GM12878 (cell line): ENCODE measurements at regions not wholly inside any gene's neighbourhood (a gene's known extent, or its start where the extent isn't known, plus 50 kb on each side); places are given as distances from the start of the nearest gene placed in this dataset.

Experiments
- ATAC-seq: fragments of 200-7000 bp; cut with Tn5 transposase; 3 replicates; pipeline ENCODE4 v1.9.1; 2020; ENCODE audit warnings: mild to moderate bottlenecking, moderate library complexity
- BruUV-seq: library from RNA; stranded (reverse); fragments of 400-500 nt; replicated peaks from 2 replicates; lab custom pipeline; 2021; lab: Mats Ljungman, UMichigan
- CTCF ChIA-PET: fragments of 300-600 bp; sonication (Branson Sonifier 250); formaldehyde crosslinking; extraction: SDS; loops from one replicate; lab custom pipeline; 2021; ENCODE audit warnings: inconsistent platforms; lab: Yijun Ruan, JAX
- POLR2A ChIA-PET: fragments of 350-600 bp; formaldehyde crosslinking; extraction: SDS; loops from one replicate; lab custom pipeline; 2021; ENCODE audit warnings: inconsistent platforms; lab: Charles Lee
- RAD21 ChIA-PET: fragments of 300-600 bp; sonication (Branson Sonifier 250); formaldehyde crosslinking; loops from one replicate; lab custom pipeline; 2023; ENCODE audit warnings: antibody characterized with exemption; ENCODE audit not compliant: unreplicated experiment; lab: Charles Lee
- SMC1A ChIA-PET: fragments of 300-600 bp; sonication (Branson Sonifier 250); formaldehyde crosslinking; loops from one replicate; lab custom pipeline; 2023; ENCODE audit not compliant: unreplicated experiment, uncharacterized antibody; lab: Charles Lee
- DNase-seq: peaks from one replicate; pipeline ENCODE4 v3.0.0-alpha.2; 2011; ENCODE audit warnings: low read depth, low spot score
- FAIRE-seq: peaks from 3 replicates; lab custom pipeline; 2011; peaks lifted over from hg19 to GRCh38; lab: Jason Lieb, UNC
- H2AFZ ChIP-seq: 2 replicates; pipeline ENCODE4 v1.6.0; 2011; ENCODE audit warnings: low read depth, low read length, control low read depth; ENCODE audit not compliant: control insufficient read depth
- H3K27ac ChIP-seq: 2 replicates; pipeline ENCODE4 v1.5.1; 2011; ENCODE audit warnings: control low read depth; ENCODE audit not compliant: control insufficient read depth, insufficient read depth
- H3K27me3 ChIP-seq, 2 experiments: replicated peaks in 1 of 2; 2 replicates each; pipeline versions ENCODE4 v1.6.0 to v1.6.1; 2011; ENCODE audit warnings: low read length in 1 of 2; ENCODE audit not compliant: control insufficient read depth in 2 of 2, insufficient read depth in 2 of 2
- H3K36me3 ChIP-seq, 2 experiments: 2 replicates each; pipeline ENCODE4 v1.5.1; 2011; ENCODE audit warnings: low read length in 1 of 2; ENCODE audit not compliant: control insufficient read depth in 2 of 2, insufficient read depth in 2 of 2
- H3K4me1 ChIP-seq: 2 replicates; pipeline ENCODE4 v1.6.1; 2011; ENCODE audit warnings: mild to moderate bottlenecking, low read length, moderate library complexity, mixed read lengths; ENCODE audit not compliant: control insufficient read depth, insufficient read depth
- H3K4me2 ChIP-seq: 2 replicates; pipeline ENCODE4 v1.6.0; 2011; ENCODE audit warnings: control low read depth; ENCODE audit not compliant: control insufficient read depth, insufficient read depth
- H3K4me3 ChIP-seq: fragments of 200-600 bp; sonication (generic); 2 replicates; pipeline ENCODE4 v1.5.1; 2016
- H3K79me2 ChIP-seq: 2 replicates; pipeline ENCODE4 v1.6.0; 2011; ENCODE audit warnings: low read length; ENCODE audit not compliant: control insufficient read depth, insufficient read depth
- H3K9ac ChIP-seq: 2 replicates; pipeline ENCODE4 v1.8.0; 2011; ENCODE audit warnings: low read length, control low read depth, mixed read lengths; ENCODE audit not compliant: control insufficient read depth, insufficient read depth
- H3K9me3 ChIP-seq: replicated peaks from 3 replicates; pipeline ENCODE4 v1.5.1; 2011; ENCODE audit warnings: mild to moderate bottlenecking, low read length; ENCODE audit not compliant: control insufficient read depth, insufficient read depth
- H4K20me1 ChIP-seq: 2 replicates; pipeline ENCODE4 v1.6.0; 2011; ENCODE audit not compliant: control insufficient read depth, insufficient read depth
- BACH1 ChIP-seq: fragments of 450-650 bp; IDR thresholded peaks from 2 replicates; pipeline ENCODE4 v1.6.1; 2017; ENCODE audit warnings: mild to moderate bottlenecking, borderline replicate concordance
- EZH2 ChIP-seq: IDR thresholded peaks from 2 replicates; pipeline ENCODE4 v1.6.1; 2012; ENCODE audit warnings: low read depth, mild to moderate bottlenecking, control low read depth, inconsistent platforms, low read length, borderline replicate concordance; ENCODE audit not compliant: control insufficient read depth
- HDGF ChIP-seq: fragments of 450-650 bp; IDR thresholded peaks from 2 replicates; pipeline ENCODE4 v1.6.1; 2016; ENCODE audit warnings: antibody characterized with exemption
- KDM1A ChIP-seq: fragments of 200-600 bp; sonication (generic); IDR thresholded peaks from 2 replicates; pipeline ENCODE4 v1.6.1; 2016; ENCODE audit warnings: borderline replicate concordance
- NR2C2 ChIP-seq: IDR thresholded peaks from 2 replicates; pipeline ENCODE4 v1.6.1; 2011; ENCODE audit warnings: borderline replicate concordance, low read depth; ENCODE audit not compliant: control insufficient read depth, insufficient read length
- POU2F2 ChIP-seq: IDR thresholded peaks from 3 replicates; pipeline ENCODE4 v1.6.1; 2011; ENCODE audit warnings: low read depth, mild to moderate bottlenecking, low read length, borderline replicate concordance
- TAF1 ChIP-seq: IDR thresholded peaks from 2 replicates; pipeline ENCODE4 v1.6.1; 2011; ENCODE audit warnings: mild to moderate bottlenecking, low read depth, low read length, borderline replicate concordance
- TCF12 ChIP-seq: IDR thresholded peaks from 2 replicates; pipeline ENCODE4 v1.6.1; 2011; ENCODE audit warnings: low read depth, mild to moderate bottlenecking, low read length
- TCF7 ChIP-seq: IDR thresholded peaks from 2 replicates; pipeline ENCODE4 v1.6.1; 2014; ENCODE audit warnings: antibody characterized with exemption, borderline replicate concordance
- ZNF207 ChIP-seq: fragments of 450-650 bp; IDR thresholded peaks from 2 replicates; pipeline ENCODE4 v1.6.1; 2014; ENCODE audit warnings: antibody characterized with exemption, mild to moderate bottlenecking, borderline replicate concordance
- WGBS: methylation state at CpG from one replicate; pipeline ENCODE4 v1.1.6; 2016; ENCODE audit warnings: low lambda C conversion rate; ENCODE audit not compliant: insufficient replicate concordance, insufficient coverage; ENCODE audit errors: missing lambda C conversion rate; 5-methylcytosine and 5-hydroxymethylcytosine counted together
- in situ Hi-C: fragments of 300-500 bp; cut with MboI; formaldehyde crosslinking; loops from 9 replicates; pipeline ENCODE4 v1.14.3; 2018; ENCODE audit warnings: mixed read lengths
- intact Hi-C: fragments of 100-400 bp; cut with micrococcal nuclease; formaldehyde crosslinking; loops from one replicate; pipeline ENCODE4 v1.14.2; 2022; ENCODE audit not compliant: unreplicated experiment
- TF ChIP-seq, protein P1 (sequence below): fragments of 450-650 bp; IDR thresholded peaks from 2 replicates; pipeline ENCODE4 v1.6.1; 2017; ENCODE audit warnings: mild to moderate bottlenecking, moderate library complexity
- TF ChIP-seq, protein P2 (sequence below): fragments of 450-650 bp; formaldehyde crosslinking; IDR thresholded peaks from 2 replicates; pipeline ENCODE4 v1.4.0; 2020; ENCODE audit warnings: mild to moderate bottlenecking, moderate library complexity

DNA sequence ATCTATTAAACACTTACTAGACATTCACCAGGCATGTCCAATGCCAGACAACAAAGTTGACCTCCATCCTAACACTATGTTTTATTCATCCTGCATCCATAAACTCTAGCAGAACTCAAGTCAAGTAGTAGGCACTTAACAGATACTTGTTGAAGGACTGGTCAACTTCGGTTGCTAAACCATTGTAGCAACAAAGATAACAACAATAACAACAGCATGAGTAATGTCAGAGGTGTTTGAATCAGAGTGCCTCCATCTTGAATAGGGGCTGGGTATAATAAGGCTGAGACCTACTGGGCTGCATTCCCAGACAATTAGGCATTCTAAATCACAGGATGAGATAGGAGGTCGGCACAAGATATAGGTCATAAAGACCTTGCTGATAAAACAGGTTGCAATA lies 180.5 kb upstream of the ZNF462 start:
- TF ChIP-seq TCF7 (no peak), BACH1 (no peak), TCF12 (no peak)
- TF ChIP-seq, all 136 proteins: peak for 0
- no peak overlapping the region for H3K27ac ChIP-seq
- no peaks in the 10 kb centered on the region for H3K9me3 ChIP-seq
- H3K79me2 ChIP-seq: no peaks in the 10 kb centered on the region
- CTCF ChIA-PET: interaction anchor here (1.2 kb wide), 1 partner anchor 22 kb away, joined by 3 read pairs; no protein-coding TSS in a partner anchor
- SMC1A ChIA-PET: no interaction called here
- DNase-seq (no peak), ATAC-seq (no peak), FAIRE-seq (no peak)
- H3K4me3 ChIP-seq: no peak overlapping the region
- RAD21 ChIA-PET: no interaction called here
- H4K20me1 ChIP-seq: no peaks in the 10 kb centered on the region
- H3K4me2 ChIP-seq: no peak overlapping the region
- WGBS: 8% methylated on average over 2 of the region's 2 CpGs
- H3K4me1 ChIP-seq: no peaks in the 10 kb centered on the region
- no peaks in the 10 kb centered on the region for H3K36me3 ChIP-seq
- no peak overlapping the region for H3K9ac ChIP-seq
- intact Hi-C loops: no loop called here
- H2AFZ ChIP-seq: no peak overlapping the region
- BruUV-seq: no TSS peak
- in situ Hi-C loops: no loop called here
- POLR2A ChIA-PET: no interaction called here
- H3K27me3 ChIP-seq: no peaks in the 10 kb centered on the region

DNA sequence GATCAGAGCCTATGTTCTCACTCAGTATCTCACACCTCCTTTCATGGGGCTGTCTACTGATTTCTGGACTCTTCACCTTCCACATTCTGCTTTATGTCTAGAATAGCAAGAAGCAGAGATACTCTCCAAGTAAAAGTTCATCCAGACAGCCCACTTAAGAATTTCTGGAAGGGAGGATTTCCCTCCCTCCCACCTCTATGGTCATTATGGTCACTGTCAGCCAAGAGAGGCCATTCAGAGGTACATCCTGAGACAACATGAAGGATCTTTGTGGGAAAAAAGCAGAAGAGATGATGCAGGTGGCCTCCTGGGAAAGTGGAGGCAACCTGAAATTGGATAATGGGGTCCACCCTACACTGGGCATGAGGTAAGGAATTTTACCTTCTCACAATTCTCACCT lies 179.5 kb upstream of the ZNF462 start:
- FAIRE-seq: no peak
- RAD21 ChIA-PET: no interaction called here
- TF ChIP-seq NR2C2: no peak
- TF ChIP-seq POU2F2: no peak
- TF ChIP-seq HDGF: no peak
- TF ChIP-seq, protein P1, sequence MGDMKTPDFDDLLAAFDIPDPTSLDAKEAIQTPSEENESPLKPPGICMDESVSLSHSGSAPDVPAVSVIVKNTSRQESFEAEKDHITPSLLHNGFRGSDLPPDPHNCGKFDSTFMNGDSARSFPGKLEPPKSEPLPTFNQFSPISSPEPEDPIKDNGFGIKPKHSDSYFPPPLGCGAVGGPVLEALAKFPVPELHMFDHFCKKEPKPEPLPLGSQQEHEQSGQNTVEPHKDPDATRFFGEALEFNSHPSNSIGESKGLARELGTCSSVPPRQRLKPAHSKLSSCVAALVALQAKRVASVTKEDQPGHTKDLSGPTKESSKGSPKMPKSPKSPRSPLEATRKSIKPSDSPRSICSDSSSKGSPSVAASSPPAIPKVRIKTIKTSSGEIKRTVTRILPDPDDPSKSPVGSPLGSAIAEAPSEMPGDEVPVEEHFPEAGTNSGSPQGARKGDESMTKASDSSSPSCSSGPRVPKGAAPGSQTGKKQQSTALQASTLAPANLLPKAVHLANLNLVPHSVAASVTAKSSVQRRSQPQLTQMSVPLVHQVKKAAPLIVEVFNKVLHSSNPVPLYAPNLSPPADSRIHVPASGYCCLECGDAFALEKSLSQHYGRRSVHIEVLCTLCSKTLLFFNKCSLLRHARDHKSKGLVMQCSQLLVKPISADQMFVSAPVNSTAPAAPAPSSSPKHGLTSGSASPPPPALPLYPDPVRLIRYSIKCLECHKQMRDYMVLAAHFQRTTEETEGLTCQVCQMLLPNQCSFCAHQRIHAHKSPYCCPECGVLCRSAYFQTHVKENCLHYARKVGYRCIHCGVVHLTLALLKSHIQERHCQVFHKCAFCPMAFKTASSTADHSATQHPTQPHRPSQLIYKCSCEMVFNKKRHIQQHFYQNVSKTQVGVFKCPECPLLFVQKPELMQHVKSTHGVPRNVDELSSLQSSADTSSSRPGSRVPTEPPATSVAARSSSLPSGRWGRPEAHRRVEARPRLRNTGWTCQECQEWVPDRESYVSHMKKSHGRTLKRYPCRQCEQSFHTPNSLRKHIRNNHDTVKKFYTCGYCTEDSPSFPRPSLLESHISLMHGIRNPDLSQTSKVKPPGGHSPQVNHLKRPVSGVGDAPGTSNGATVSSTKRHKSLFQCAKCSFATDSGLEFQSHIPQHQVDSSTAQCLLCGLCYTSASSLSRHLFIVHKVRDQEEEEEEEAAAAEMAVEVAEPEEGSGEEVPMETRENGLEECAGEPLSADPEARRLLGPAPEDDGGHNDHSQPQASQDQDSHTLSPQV: no peak
- TF ChIP-seq ZNF207: no peak
- TF ChIP-seq, protein P2, sequence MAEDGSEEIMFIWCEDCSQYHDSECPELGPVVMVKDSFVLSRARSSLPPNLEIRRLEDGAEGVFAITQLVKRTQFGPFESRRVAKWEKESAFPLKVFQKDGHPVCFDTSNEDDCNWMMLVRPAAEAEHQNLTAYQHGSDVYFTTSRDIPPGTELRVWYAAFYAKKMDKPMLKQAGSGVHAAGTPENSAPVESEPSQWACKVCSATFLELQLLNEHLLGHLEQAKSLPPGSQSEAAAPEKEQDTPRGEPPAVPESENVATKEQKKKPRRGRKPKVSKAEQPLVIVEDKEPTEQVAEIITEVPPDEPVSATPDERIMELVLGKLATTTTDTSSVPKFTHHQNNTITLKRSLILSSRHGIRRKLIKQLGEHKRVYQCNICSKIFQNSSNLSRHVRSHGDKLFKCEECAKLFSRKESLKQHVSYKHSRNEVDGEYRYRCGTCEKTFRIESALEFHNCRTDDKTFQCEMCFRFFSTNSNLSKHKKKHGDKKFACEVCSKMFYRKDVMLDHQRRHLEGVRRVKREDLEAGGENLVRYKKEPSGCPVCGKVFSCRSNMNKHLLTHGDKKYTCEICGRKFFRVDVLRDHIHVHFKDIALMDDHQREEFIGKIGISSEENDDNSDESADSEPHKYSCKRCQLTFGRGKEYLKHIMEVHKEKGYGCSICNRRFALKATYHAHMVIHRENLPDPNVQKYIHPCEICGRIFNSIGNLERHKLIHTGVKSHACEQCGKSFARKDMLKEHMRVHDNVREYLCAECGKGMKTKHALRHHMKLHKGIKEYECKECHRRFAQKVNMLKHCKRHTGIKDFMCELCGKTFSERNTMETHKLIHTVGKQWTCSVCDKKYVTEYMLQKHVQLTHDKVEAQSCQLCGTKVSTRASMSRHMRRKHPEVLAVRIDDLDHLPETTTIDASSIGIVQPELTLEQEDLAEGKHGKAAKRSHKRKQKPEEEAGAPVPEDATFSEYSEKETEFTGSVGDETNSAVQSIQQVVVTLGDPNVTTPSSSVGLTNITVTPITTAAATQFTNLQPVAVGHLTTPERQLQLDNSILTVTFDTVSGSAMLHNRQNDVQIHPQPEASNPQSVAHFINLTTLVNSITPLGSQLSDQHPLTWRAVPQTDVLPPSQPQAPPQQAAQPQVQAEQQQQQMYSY (CRISPR knock-in tag): no peak
- no peak for TF ChIP-seq TAF1
- no peak for TF ChIP-seq EZH2
- no peak for TF ChIP-seq KDM1A

More for the DNA sequence above, 179.5 kb upstream of the ZNF462 start:
- no peak overlapping the region for H2AFZ ChIP-seq
- ChIA-PET POLR2A (no interaction called here), SMC1A (no interaction called here), CTCF (no interaction called here)
- no peaks in the 10 kb centered on the region for H3K27me3 ChIP-seq
- H3K4me2 ChIP-seq: no peak overlapping the region
- H3K9ac ChIP-seq: no peak overlapping the region
- BruUV-seq: no TSS peak
- DNase-seq (no peak), ATAC-seq (no peak)
- no peaks in the 10 kb centered on the region for H4K20me1 ChIP-seq
- no peaks in the 10 kb centered on the region for H3K36me3 ChIP-seq
- intact Hi-C loops: no loop called here
- H3K4me3 ChIP-seq: no peak overlapping the region
- H3K27ac ChIP-seq: no peak overlapping the region
- no peaks in the 10 kb centered on the region for H3K4me1 ChIP-seq
- in situ Hi-C loops: no loop called here
- H3K79me2 ChIP-seq: no peaks in the 10 kb centered on the region
- H3K9me3 ChIP-seq: no peaks in the 10 kb centered on the region
